ENCODE measurements at regions not wholly inside any gene's neighbourhood (a gene's known extent, or its start where the extent isn't known, plus 50 kb on each side); places are given as distances from the start of the nearest gene placed in this dataset.

DNA sequence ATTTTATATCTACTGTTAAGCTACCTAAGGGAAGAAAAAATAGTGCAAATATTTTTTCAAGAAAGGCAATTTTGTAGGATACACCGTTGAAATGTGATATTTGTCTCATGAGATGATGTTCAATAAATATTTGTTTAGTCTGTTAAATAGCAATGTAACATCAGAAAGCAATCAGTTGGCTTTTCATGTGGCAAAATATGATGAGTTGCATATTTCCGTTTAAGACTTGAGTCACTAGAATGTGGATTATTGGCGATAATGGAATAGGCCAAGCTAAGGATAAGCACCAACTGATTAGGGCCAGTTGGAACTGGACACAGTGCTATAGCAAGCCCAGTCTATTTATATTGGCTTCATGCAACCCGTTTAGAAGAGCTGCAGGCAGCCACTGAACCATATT, 250.4 kb upstream of the SLC16A7 start:
- TF ChIP-seq CTCF (conservative IDR thresholded peaks at IDR 0.05; ENCODE audit: low read depth, low read length), result no peak
- TF ChIP-seq, protein P1, sequence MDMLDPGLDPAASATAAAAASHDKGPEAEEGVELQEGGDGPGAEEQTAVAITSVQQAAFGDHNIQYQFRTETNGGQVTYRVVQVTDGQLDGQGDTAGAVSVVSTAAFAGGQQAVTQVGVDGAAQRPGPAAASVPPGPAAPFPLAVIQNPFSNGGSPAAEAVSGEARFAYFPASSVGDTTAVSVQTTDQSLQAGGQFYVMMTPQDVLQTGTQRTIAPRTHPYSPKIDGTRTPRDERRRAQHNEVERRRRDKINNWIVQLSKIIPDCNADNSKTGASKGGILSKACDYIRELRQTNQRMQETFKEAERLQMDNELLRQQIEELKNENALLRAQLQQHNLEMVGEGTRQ (IDR thresholded peaks at IDR 0.05; ENCODE audit: low read depth, low read length), result no peak
- no peak for TF ChIP-seq POLR2A (IDR thresholded peaks at IDR 0.05; ENCODE audit: low read depth, low read length)
- no peak for TF ChIP-seq MXI1 (IDR thresholded peaks at IDR 0.05; ENCODE audit: borderline replicate concordance, low read depth, low read length)
- TF ChIP-seq RAD21 (IDR thresholded peaks at IDR 0.05; ENCODE audit: low read length), result no peak
- TF ChIP-seq NFE2L2 (IDR thresholded peaks at IDR 0.05; ENCODE audit: low read depth, low read length), result no peak
- no peak for TF ChIP-seq MAFK (IDR thresholded peaks at IDR 0.05; ENCODE audit: low read depth, low read length)
- no peak for TF ChIP-seq SMC3 (IDR thresholded peaks at IDR 0.05; ENCODE audit: low read depth, low read length)
- no peak for TF ChIP-seq CHD1 (IDR thresholded peaks at IDR 0.05; ENCODE audit: low read depth, low read length)
- TF ChIP-seq FOS (IDR thresholded peaks at IDR 0.05; ENCODE audit: low read depth, low read length), result no peak
- TF ChIP-seq RFX5 (IDR thresholded peaks at IDR 0.05; ENCODE audit: low read depth, low read length), result no peak

Measured in IMR-90 (cell line).